Urothelium cell line (cell line): ENCODE measurements at regions not wholly inside any gene's neighbourhood (a gene's known extent, or its start where the extent isn't known, plus 50 kb on each side); places are given as distances from the start of the nearest gene placed in this dataset.

Experiments
- DNase-seq: peaks from one replicate; pipeline ENCODE4 v3.0.0; 2011; ENCODE audit warnings: low spot score, mixed read lengths
- FAIRE-seq: peaks from 2 replicates; lab custom pipeline; 2011; peaks lifted over from hg19 to GRCh38; lab: Jason Lieb, UNC

- DNase-seq (peak; percentile 60), FAIRE-seq (peak; percentile 35)
These were observed 467.1 kb downstream of the SOX9 start for GRCh38 chr17:72587773-72588511.

GRCh38 chr17:72588561-72588960 is 467.7 kb downstream of the SOX9 start:
- FAIRE-seq (no peak), DNase-seq (no peak)

- FAIRE-seq (peak; percentile 98), DNase-seq (peak; percentile 88)
These were observed 468.1 kb downstream of the SOX9 start for GRCh38 chr17:72588961-72589360.

- DNase-seq: no peak
These were observed 469.6 kb downstream of the SOX9 start for GRCh38 chr17:72590382-72590781.

GRCh38 chr17:72590882-72591281 is 470.1 kb downstream of the SOX9 start:
- FAIRE-seq (peak; percentile 77), DNase-seq (no peak)

More at GRCh38 chr17:72590382-72590781, 469.6 kb downstream of the SOX9 start:
- FAIRE-seq: no peak

- no peak for DNase-seq
- FAIRE-seq: peak; percentile 46
These were observed 470.7 kb downstream of the SOX9 start for GRCh38 chr17:72591289-72592241.

- DNase-seq: peak; percentile 90
These were observed 471.6 kb downstream of the SOX9 start for GRCh38 chr17:72592242-72592966.

GRCh38 chr17:72592967-72593325 is 472.1 kb downstream of the SOX9 start:
- FAIRE-seq (no peak), DNase-seq (no peak)

More at GRCh38 chr17:72592242-72592966, 471.6 kb downstream of the SOX9 start:
- FAIRE-seq: no peak

- FAIRE-seq: no peak
These were observed 473.4 kb downstream of the SOX9 start for GRCh38 chr17:72594248-72594647.

More at GRCh38 chr17:72594248-72594647, 473.4 kb downstream of the SOX9 start:
- DNase-seq: no peak
